UCSD-AML1 (cell line): ENCODE measurements at regions not wholly inside any gene's neighbourhood (a gene's known extent, or its start where the extent isn't known, plus 50 kb on each side); places are given as distances from the start of the nearest gene placed in this dataset.
"Not testable (repeated sequence)": the region's sequence is repeated elsewhere in the genome, so short reads cannot be mapped to it uniquely, and the experiment has no call there.

ENCODE experiments used
- DNase-seq: peaks from one replicate; lab custom pipeline; 2025; ENCODE audit not compliant: unreplicated experiment; lab: John Stamatoyannopoulos, UW

DNA sequence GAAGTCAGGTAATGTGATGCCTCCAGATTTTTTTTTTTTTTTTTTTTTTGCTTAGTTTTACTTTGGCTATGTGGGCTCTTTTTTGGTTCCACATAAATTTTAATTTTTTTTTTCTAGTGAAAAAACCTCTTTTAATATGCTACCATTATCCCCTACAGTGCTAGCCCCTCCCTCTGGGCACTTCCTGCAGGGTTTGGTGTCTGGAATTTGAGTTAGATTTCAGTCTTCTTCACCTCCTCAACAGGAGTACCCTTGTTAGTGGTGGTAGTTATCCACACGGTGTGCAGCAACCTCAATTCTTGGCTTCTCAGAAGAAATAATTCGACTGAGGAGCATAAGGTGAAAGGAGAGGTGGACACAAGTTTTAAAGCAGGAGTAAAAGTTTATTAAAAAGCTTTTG lies 128.8 kb upstream of the SYNCRIP start:
- no peak for DNase-seq

DNA sequence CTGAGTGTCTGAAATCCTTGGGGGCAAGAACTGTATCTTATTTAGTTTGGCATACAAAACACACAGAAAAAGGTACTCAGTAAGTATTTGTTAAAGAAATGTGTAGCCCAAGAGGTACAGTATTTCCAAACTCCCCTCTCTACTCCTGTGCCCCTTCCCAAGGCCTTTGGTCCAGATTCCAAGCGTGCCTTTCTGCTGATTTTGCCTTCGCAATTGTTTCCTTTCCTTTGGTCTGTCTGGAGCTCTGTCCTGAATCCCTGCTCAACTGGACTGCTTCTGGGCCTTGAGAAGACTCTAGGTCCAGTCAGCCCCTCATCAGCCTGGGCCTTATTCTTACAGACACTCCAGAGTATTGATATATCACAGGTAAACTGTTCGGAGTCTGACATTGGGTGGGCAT lies 122.2 kb upstream of the SYNCRIP start:
- no peak for DNase-seq

DNA sequence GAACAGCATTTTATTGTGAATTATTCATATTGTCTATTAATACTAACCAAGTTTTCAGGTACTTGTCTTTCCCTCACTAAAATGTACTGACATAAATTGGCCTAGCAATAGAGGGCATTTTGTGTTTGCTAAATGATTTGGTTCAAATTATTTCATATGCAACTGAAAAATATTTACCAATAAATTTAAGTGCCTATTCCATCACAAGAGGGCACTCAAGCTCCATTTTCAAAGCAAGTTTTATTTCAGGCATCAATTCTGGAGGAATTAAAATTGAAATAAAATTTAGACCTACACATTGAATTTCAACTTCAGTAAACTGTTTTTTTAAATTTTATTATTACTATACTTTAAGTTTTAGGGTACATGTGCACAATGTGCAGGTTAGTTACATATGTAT lies 114.3 kb upstream of the SYNCRIP start:
- no peak for DNase-seq

DNA sequence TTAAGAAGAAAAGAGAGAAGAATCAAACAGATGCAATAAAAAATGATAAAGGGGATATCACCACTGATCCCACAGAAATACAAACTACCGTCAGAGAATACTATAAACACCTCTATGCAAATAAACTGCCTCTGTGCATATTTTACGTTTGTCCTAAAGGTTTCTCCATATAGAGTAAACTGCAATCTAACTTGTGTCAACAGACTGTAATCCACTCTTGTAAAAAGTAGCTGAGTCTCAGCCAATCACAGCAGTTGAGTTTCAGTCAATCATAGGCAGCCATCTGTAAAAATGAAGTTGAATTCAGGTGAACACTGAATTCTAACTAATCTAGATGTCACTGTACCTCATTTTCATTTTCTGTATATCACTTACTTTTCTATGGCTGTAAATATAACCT lies 112.2 kb upstream of the SYNCRIP start:
- no peak for DNase-seq

DNA sequence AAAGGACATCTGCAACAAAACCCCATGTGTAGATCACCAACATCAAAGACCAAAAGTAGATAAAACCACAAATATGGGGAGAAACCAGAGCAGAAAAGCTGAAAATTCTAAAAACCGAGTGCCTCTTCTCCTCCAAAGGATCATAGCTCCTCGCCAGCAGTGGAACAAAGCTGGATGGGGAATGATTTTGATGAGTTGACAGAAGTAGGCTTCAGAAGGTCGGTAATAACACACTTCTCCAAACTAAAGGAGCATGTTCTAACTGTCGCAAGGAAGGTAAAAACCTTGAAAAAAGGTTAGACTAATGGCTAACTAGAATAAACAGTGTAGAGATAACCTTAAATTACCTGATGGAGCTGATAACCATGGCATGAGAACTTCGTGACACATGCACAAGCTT lies 109.9 kb upstream of the SYNCRIP start:
- DNase-seq = no peak

DNA sequence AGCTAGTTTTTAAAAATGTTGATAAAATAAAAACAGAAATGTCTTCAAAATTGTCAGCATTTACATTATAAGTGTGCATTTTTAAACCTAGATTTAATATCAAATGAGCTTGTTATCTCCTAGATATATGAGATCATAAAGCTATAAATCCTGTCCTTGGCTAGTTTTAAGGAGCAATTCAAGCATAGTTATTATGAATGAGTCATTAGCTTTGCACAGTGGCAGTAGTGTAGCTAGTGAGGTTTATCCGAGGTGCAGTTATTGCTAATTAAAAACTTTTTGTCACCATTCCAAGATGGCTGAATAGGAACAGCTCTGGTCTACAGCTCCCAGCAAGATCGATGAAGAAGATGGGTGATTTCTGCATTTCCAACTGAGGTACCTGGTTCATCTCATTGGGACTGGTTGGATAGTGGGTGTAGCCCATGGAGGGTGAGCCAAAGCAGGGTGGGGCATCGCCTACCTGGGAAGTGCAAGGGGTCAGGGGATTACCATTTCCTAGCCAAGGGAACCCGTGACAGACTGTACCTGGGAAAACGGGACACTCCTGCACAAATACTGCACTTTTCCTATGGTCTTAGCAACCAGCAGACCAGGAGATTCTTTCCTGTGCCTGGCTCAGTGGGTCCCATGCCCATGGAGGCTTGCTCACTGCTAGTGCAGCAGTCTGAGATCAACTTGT lies 108.8 kb upstream of the SYNCRIP start:
- no peak for DNase-seq

DNA sequence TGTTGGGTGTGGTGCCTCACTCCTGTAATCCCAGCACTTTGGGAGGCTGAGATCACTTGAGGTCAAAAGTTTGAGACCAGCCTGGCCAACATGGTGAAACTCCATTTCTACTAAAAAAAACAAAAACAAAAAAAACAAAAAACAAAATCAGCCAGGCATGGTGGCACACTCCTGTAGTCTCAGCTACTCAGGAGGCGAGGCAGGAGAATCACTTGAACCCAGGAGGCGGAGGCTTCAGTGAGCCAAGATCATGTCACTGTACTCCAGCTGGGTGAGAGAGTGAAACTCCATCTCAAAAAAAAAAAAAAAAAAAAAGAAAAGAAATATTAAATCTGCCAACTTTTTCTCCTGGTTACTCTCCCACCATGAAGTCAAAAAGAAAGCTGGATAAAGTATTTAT lies 107.5 kb upstream of the SYNCRIP start:
- DNase-seq = not testable (repeated sequence)

DNA sequence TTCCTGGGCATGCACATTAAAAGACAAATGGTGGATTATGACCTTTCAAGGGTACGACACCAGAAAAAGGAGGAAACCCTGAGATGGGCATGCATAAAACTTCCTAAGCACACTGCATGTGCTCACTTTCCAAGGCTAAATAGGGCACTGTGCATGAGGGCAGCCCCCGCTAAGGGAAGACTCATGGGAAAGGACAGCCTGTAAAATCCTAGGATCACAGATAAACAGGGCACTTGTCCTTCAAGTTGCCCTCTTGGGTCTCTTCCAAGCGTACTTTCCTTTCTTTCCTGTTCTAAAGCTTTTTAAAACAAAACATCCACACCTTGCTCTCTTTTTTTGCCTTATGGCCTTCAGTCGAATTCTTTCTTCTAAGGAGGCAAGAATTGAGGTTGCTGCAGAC lies 106.5 kb upstream of the SYNCRIP start:
- DNase-seq = no peak

DNA sequence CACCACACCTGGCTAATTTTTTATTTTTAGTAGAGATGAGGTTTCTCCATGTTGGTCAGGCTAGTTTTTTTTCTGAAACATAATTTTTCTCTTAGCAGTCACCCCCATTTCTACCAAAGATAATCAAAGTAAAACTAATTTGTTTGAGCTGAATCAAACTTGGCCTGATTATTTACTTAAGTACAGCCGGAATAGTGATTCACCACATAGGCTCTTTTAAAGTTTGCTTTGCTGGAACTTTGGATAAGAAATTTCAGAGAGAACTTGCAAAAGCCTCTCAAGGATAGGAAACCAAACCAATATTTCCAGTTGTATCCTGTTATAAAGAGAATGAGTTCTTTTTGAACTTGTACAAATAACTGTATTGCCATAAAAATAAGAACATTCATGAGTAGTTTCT lies 105.0 kb upstream of the SYNCRIP start:
- no peak for DNase-seq

DNA sequence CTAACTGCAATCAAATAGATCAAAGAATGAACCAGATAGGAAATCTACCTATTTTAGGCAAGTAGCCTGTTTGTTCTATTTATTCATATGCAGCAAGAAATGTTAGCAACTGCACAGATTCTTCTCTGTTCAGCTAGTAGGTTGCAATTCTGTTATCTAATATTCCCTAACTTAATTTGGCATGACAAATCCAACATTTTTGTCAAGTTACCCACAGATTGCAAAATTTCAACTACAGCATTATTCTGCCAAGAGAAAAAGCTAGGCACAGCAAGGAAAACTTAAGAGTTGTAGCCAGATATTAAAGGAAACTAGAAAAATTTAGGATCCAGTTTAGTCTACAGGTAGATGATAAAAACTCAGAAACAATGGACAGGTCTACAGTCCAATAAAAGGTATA lies 104.4 kb upstream of the SYNCRIP start:
- DNase-seq = no peak

DNA sequence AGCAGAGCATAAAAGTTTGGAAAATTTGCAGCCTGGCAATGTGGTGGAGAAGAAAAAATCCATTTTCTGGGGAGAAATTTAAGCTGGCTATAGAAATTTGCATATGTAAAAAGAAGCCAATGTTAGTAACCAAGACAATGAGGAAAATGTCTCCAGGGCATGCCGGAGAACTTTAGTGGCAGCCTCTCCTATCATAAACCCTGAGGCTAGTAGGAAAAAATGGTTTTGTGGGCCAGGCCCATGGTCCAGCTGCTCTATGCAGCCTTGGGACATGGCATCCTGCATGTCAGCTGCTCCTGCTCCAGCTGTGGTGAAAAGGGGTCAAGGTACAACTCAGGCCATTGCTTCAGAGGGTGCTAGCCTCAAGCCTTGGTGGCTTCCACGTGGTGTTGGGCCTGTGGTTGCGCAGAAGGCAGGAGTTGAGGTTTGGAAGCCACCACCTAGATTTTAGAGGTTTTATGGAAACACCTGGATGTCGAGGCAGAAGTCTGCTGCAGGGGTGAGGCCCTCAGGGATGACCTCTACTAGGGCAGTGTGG lies 101.8 kb upstream of the SYNCRIP start:
- DNase-seq = no peak

DNA sequence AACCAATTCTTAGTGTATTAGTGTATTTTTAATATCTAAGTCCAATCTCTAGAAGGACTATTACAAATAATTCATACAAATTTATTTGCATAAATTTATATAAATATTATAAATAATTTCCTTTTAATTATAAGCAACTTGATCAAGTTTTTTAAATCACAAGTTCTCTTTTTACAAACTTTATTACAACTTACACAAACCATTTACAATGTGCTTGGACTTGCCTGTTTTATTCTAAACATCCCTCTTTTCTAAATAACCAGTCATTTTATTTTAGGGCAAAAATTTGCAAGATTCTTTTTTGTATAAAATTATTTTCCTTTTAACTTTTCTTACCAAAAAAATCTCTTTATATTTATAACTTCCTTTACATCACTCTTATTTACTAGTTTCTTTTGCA lies 83.5 kb upstream of the SYNCRIP start:
- DNase-seq = no peak

DNA sequence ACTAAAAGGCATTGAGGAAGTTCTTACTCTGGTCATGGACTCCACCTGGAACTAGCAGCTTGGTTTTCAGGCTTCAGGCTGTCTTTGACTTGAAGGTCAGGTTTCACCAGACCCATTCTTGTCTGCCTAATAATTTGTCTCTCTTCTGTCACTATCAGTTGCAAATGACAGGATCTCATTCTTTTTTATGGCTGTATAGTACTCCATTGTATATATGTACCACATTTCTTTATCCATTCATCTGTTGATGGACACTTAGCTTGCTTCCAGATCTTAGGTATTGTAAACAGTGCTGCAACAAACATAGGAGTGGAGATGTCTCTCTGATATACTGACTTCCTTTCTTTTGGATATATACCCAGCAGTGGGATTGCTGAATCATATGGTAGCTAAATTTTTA lies 73.1 kb upstream of the SYNCRIP start:
- DNase-seq = no peak

DNA sequence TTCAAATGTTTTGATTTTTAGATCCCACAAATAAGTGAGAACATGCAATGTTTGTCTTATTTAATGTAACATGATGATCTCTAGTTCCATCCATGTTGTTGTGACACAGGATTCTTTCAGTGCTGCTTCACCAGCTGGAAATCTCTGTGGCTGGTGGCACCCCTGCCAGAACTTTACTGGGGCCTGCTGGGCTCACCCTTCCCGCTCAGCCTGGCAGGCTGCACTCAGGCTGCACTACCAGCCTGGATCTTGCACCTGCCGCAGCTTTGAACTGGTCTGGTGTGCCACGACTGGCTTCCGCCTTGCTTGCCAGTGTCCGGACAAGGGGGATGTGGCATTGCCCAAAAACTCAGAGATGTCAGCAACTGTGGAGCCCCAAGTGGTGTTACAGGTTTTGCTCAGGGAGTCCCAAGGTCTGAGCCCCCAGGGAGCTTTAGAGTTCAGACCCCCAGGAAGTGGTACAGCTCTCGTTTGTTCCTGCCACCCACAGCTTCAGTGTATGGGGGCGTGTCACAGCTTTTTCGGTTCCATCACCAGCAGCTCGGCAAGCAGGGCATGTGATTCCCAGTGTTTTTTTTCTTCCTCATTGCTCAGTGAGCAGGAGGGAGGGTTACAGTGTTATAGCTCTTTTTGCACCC lies 72.3 kb upstream of the SYNCRIP start:
- DNase-seq = no peak

DNA sequence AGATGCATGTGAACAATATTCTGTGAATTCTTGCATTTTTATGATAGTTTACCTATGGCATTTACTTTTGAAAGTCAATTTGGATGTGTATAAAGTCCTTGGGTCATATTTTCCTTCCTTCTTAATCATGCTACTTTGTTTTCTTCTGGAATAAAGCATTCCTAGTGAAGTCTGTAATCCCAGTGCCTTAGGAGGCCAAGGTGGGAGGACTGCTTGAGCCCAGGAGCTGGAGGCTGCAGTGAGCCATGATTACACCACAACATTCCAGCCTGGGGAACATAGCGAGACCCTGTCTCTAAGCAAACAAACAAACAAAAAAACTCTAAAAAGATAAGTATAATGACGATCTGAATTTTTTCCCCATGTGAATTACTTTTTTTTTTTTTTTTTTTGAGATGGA lies 69.7 kb upstream of the SYNCRIP start:
- no peak for DNase-seq

DNA sequence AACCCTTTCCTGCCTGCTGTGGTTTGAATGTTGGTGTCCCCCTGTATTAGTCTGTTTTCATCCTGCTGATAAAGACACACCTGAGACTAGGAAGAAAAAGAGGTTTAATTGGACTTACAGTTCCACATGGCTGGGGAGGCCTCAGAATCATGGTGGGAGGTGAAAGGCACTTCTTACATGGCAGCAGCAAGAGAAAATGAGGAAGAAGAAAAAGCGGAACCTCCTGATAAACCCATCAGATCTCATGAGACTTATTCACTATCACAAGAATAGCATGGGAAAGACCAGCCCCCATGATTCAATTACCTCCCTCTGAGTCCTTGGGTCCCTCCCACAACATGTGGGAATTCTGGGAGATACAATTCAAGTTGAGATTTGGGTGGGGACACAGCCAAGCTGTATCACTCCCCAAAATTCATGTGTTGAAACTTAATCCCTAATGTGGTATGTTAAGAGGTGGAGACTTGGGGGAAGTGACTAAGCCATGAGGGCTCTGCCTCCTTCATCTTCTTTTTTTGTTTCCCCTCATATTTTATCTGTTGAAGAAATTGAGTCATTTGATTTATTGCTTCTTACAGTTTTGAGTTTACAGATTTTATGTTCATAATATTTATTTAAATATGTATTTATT lies 64.9 kb upstream of the SYNCRIP start:
- not testable (repeated sequence) for DNase-seq

DNA sequence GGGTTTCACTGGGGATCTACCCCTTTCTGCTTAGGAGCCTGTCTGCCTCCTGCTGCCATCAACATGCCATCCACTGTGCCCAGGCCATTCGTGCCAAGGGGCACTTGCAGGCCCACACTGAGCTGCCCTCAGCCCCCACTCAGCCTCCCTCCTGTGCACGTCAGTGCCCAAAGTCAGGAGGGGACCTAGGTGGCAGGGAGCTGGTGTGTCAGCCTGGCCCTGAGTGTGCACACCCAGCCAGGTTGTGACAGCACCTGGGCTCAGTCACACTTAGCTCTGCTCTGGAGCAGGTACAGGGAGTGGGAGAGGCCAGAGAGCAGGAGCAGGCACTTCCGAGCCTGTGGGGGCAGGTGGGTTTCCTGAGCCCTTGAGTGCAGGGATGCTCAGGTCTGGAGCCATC lies 63.6 kb upstream of the SYNCRIP start:
- DNase-seq = no peak

DNA sequence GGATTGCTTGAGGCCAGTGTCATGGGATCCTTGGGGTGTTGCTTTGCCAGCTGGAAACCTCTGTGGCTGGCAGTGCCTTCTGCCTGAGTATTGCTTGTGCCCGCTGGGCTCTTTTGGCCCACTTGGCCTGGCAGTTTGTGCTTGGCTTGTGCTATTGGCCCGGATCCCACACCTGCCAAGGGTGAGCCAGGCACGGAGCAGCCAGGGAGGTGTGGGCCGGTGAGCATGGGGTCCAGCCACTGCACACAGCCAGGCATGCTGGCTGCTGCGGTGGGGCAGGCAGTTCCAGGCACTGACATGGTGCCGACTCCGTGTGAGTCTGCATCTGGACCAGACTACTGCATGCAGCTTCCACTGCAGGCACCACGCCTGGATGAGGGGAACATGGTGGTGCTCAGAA lies 62.5 kb upstream of the SYNCRIP start:
- no peak for DNase-seq

DNA sequence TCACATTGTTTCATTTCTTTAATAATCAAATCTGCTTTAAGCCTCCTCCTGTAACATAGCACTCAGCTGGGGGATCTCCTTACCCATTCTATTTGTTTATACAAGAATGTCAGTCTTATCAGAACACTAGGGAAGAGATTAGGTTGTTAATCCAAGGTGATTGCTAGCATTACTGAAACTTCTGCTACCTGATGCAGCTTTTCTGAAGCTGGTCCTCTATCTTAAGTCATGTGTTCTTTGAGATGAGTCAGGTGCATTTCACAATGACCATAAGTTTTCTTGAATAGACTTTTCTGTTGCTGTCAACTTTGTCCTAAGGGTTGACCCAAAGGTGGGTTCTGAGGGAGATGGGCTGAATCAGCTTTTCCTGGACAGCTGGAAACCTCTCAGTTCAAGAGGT lies 60.7 kb upstream of the SYNCRIP start:
- DNase-seq = no peak
